ENCODE measurements at regions not wholly inside any gene's neighbourhood (a gene's known extent, or its start where the extent isn't known, plus 50 kb on each side); places are given as distances from the start of the nearest gene placed in this dataset.

GRCh38 chr18:45430041-45430440, 185.2 kb upstream of the SLC14A2 start:
- DNase-seq (ENCODE audit: low read depth in 2 of 2), result no peak

DNA sequence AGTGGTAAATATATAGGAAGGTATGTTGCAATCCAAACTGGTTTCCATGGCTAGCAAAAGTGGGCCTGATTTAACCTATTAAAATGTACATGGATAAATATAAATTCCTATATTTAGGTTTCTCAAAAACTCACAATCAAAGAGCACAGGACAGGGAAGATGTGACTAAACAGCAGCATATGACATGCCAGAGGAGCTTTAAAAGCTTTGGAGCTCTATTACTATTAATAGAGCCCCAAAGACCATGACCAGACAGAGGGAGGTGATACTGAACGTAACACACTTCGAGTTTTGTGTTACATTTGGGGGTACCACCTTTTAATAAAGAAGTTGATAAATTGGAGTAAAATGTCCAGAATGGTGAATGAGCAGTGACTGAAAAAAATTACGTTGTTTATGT, 179.5 kb upstream of the SLC14A2 start:
- DNase-seq (ENCODE audit: low read depth in 2 of 2), result no peak

- no peak for DNase-seq (ENCODE audit: low read depth in 2 of 2)
Measured at GRCh38 chr18:45437366-45437765, 177.9 kb upstream of the SLC14A2 start.

- DNase-seq (ENCODE audit: low read depth in 2 of 2), result no peak
Measured at GRCh38 chr18:45439851-45440645, 175.2 kb upstream of the SLC14A2 start.

DNA sequence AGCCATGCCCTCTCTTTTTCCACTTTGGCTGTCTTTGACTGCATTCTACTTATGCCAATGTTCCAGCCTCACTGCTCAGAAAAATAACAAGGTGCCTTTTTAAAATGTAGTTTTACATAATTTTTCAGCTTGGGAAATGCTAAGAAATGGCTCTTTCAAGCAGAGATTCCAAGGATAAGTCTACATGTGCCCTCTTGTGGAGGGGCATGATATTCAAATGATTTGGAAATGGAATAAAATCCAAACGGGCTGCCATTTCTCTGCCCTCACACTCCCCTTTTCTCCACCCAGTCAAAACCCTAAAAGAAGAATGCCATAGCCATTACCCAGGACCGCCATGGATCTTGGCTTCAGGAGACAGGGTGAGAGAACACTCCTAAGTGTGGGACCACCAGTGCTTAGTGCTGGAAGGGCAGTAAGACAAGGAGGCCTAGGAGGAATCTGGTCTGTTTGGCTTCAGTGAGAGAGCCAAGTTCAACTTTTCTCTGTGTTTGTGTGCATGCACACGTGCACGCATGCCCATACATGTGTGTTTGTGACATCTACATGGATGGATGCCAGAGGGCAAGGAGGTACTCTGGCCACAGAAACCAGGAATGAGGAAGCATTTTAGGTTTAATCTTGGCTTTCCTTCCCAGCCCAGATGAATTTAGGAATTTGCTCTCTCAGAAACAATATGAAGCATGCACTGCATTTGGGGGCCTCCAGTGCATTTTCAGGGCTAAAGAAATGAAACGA, 174.0 kb upstream of the SLC14A2 start:
- no peak for DNase-seq (ENCODE audit: low read depth in 2 of 2)

GRCh38 chr18:45444040-45444439, 171.2 kb upstream of the SLC14A2 start:
- DNase-seq (ENCODE audit: low read depth in 2 of 2), result no peak

DNA sequence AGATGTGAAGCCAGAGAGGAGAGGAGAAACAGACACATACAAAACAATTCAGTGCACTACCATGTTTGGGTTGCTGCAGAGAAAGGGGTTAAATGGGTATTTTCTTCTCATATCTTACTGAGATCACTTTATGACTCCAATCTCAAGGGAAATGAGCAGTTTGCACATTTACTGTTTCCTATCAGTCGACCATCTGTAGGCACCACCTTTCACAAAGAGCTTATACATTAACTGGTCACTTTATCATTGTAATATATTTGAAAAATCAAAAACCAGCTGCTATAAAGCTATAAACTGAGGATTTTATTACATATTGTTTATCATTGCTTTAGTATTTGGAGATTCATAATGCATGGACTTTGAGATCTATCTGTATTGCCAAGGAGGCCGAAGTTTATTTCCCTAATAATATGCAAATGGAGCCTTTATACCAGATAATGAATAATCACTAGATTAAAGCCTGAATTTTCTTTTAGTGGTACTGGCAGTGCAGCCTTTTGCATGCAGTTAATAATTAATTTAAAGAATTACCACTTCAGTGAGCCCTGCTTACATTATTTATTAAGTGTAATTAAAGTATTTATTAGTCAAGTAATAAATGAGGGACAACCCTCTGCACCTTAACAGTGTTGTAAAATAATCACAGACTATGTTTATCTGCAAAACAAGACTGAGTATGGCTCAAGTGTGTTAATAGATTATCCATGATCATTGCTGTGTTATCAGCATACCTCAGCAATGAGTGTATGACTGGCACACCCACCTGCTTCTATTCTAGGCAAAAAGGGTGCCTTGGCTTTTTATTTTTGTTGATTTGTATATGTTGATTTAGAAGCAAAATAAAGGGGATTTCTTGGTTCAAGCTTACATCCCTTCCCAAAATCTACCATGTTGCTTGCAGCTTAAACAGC, 167.7 kb upstream of the SLC14A2 start:
- DNase-seq (ENCODE audit: low read depth in 2 of 2), result no peak

GRCh38 chr18:45448871-45449270, 166.4 kb upstream of the SLC14A2 start:
- DNase-seq (ENCODE audit: low read depth in 2 of 2), result no peak

DNA sequence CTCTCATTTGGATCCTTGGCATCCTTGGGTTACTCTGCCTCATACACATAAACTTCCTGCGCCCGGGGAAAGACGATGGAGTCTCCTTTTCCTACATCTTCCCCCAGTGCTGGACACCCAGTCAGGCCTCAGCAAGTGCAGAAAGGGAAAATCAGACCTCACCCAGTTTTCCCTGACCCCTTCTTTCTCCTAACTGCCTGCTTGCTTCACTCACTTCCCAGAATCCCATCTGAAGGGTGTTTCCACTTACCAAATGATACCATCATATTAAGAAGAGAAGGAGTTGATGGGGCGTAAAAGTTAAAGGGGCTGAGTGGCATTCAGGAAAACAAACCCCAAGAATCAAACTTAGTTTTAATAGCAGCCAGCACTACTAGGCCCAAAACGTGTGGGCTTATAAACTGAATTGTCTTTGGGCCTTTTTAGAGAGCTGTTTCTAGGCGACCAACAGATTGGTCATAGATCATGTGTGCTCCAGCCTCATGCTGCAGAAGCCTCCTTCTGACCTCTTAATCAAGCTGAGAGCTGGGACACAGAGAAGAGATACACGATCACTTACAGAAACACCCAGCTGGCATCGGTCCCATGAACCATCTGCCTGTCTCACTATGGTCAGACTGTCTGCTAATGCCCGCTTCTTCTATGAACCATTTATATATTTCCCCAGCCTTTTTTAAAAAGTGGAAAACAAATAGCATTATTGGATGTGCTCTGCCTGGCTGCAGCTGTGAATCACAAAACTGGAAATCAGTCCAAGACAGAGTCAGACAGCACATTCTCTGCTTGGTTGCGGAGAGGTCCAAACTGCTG, 165.7 kb upstream of the SLC14A2 start:
- no peak for DNase-seq (ENCODE audit: low read depth in 2 of 2)

DNA sequence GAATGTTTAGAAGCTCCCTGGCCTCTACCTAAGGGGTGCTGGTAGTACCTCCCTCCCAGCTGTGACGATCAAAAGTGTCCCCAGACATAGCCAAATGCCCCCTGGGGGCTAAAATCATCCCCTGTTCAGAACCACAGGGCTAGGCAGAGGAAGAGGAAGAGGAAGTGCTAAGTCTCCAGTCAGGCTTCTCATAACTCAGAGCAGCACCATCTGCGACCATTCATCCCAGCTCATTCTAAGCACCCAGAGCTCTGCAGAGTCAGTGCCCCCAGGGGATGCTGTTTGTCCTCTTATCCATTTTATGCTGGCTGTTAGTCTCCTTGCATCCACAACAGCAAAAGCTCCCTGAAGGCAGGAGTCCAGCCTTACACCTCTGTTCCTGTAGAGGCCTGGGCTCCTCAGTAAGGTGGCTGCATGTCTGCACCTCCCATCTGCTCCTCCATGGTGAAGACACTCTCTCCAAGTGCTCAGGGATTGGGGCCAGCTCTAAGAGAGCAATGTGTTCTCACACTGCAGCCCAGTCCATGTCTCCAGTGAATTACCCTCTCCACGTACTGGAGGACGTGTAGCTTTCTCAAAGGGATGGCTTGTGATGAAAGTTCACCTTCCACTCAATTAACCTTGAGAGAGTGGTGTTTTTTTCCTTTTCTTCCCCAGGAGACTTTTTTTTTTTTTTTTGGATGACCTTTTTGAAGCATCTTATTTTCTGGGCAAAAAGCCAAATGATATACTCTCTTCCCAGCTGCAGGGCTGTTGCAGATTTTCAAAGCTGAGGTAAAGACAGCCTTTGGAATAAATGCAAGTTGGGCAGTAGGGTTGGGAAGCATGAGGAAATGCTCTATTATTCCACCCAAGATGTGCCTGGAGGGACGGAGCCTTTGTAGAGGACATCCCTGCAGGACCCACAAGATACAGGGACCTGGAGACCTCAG, 158.9 kb upstream of the SLC14A2 start:
- no peak for DNase-seq (ENCODE audit: low read depth in 2 of 2)

DNA sequence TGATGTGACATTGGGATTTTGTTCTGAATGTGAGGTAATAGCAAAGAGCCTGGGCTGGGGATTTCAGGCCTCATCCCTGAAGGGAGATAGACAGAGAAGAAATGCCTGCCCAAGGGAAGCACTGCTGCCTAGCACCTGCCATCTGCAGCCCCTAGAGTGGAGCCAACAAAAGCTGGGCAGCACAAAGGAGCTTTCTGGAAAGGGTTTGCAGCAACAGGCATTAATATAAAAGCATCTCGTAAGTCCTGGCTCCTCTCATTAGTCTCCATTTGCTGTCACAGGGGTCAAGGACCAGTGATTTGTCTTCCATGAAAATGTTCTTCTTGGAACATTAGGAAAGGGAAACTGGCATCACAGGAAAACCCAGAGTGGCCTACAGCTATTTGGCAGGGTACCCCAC, 157.2 kb upstream of the SLC14A2 start:
- no peak for DNase-seq (ENCODE audit: low read depth in 2 of 2)

- no peak for DNase-seq (ENCODE audit: low read depth in 2 of 2)
Measured at GRCh38 chr18:45462179-45462578, 153.1 kb upstream of the SLC14A2 start.

DNA sequence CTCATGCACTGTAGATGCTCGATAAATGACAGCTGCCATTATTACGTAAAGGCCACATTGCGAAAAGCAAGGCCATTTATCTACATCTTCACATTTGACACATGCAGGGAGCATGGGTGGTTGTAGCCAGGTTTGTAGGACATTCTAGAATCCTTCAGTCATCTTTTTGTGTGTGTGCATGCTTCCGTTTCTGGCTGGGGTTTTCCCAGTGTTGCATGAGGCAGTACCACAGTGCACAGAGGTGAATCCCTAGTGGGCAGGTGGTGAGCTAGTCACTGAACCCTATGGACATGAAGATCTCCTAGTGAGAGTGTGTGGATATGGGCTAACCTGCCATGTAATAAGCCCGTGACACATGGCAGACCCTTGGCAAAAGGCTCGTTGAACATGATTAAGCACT, 151.8 kb upstream of the SLC14A2 start:
- DNase-seq (ENCODE audit: low read depth in 2 of 2), result no peak

- no peak for DNase-seq (ENCODE audit: low read depth in 2 of 2)
Measured at GRCh38 chr18:45464619-45465018, 150.7 kb upstream of the SLC14A2 start.

DNA sequence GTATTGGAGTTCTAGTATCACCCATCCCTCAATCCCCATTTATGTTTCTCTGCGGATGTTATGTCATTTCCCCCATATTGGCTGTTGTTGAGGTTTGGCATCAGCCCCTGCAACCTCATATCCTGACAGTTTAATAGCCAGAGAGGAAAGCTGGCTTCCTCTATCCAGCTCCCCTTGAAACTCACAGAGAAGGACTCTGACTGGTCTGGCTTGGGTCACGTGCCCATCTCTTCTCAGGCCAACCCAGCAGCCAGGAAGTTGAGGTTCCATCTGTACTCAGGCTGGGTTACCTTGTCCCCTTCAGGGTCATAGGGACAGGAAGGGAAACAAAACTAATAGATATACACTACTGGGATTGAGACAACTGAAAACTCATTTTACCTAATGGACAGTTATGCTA, 148.0 kb upstream of the SLC14A2 start:
- DNase-seq (ENCODE audit: low read depth in 2 of 2), result no peak

DNA sequence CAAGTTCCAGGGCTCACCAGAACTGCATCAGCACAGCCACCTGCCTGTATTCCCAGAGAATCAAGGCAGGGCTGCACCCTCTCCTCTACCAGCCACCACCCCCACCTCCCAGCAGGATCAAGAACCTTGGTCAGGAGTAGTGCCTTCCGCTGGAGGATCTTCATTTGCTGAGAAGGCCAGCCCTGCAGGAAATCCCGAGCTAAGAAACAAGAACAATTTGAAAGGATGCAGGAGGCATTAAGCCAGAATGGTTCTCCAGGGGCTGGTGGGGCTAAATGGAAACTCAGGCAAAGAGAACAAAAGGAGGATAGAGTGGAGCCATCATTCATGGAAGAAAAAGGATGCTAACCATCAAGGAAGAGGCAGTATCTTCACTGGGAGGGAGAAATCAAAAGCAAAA, 147.3 kb upstream of the SLC14A2 start:
- DNase-seq (ENCODE audit: low read depth in 2 of 2), result no peak

GRCh38 chr18:45478889-45479288, 136.4 kb upstream of the SLC14A2 start:
- no peak for DNase-seq (ENCODE audit: low read depth in 2 of 2)

GRCh38 chr18:45480219-45481015, 134.9 kb upstream of the SLC14A2 start:
- DNase-seq (ENCODE audit: low read depth in 2 of 2), result no peak

- no peak for DNase-seq (ENCODE audit: low read depth in 2 of 2)
Measured at GRCh38 chr18:45481821-45482220, 133.5 kb upstream of the SLC14A2 start.
